Erythroblast (primary cell): ENCODE measurements at regions not wholly inside any gene's neighbourhood (a gene's known extent, or its start where the extent isn't known, plus 50 kb on each side); places are given as distances from the start of the nearest gene placed in this dataset.

Source experiments
- GATA1 ChIP-seq: IDR thresholded peaks from 2 replicates; pipeline ENCODE4 v1.6.1; 2011; ENCODE audit warnings: low read depth, mild to moderate bottlenecking, control low read depth, low read length, moderate library complexity
- POLR2A ChIP-seq: IDR thresholded peaks from 2 replicates; pipeline ENCODE4 v1.6.1; 2011; ENCODE audit warnings: mild to moderate bottlenecking, low read length

DNA sequence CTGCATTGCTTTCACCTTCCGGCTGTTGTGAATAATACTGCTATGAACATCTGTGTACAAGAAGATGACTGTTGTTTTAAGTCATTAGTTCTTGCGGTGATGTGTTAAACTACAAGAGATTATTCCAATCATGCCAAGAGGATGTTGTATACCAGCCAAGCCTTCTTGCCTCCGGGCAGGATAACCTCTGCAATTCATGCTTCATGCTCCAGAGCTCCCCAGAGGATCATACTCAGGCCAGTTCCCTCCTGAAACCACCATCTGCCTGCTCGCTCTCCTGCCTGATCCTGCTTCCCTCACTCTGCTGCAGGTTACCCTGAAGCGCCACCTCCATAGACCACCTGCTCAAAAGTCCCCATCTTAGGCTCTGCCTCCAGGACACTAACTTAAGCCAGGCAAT, 187.1 kb upstream of the PROK2 start:
- no peak for TF ChIP-seq POLR2A
- TF ChIP-seq GATA1 = no peak
